IPS-18c (cell line): ENCODE measurements at regions not wholly inside any gene's neighbourhood (a gene's known extent, or its start where the extent isn't known, plus 50 kb on each side); places are given as distances from the start of the nearest gene placed in this dataset.
"Not testable (repeated sequence)": the region's sequence is repeated elsewhere in the genome, so short reads cannot be mapped to it uniquely, and the experiment has no call there.

Experiments used
- H3K4me3 ChIP-seq: 2 replicates; pipeline ENCODE4 v1.7.0; 2013; ENCODE audit warnings: low read depth, mild to moderate bottlenecking, low read length, moderate library complexity; ENCODE audit not compliant: insufficient read depth
- H3K9me3 ChIP-seq: one replicate; pipeline ENCODE4 v1.6.1; 2013; ENCODE audit warnings: mild to moderate bottlenecking, low read length, moderate library complexity; ENCODE audit not compliant: control insufficient read depth, insufficient read depth

DNA sequence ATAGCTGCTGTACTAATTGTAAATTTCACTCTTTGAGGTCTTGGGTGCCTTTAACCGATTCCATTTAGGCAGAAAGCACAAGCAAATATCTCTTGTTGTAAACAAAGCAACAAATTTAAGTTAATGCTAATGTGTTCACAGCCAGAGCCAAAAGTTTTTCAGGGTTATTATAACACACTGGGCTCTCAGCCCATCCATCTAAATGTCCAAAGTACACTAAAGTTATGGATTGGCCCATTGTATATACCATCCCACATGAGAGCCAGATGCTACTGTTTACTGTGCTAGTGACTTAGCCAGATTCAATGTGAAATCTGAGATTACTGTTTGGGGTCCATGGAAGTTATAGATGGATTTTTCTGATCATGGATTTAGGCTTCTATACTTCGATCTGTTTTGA is 186.7 kb downstream of the LARP7 start:
- Histone ChIP-seq H3K9me3 (peaks cover 2% of the 10 kb centered on the region), H3K4me3 (no peak overlapping the region)

DNA sequence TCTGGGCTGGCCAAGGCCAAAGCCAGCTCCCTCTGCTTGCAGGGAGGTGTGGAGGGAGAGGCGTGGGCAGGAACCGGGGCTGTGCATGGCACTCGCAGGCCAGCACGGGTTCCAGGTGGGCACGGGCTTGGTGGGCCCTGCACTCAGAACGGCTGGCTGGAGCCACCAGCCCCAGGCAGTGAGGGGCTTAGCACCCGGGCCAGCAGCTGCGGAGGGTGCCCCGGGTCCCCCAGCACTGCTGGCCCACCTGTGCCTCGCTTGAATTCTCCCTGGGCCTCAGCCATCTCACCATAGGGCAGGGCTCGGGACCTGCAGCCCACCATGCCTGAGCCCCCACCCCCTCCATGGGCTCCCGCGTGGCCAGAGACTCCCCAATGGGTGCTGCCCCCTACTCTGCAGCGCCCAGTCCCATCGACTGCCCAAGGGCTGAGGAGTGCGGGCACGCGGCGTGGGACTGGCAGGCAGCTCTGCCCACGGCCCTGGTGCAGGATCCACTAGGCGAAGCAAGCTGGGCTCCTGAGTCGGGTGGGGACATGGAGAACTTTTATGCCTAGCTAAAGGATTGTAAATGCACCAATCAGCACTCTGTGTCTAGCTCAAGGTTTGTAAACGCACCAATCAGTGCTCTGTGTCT is 193.9 kb downstream of the LARP7 start:
- H3K9me3 ChIP-seq: peaks cover 3% of the 10 kb centered on the region
- H3K4me3 ChIP-seq: no peak overlapping the region

GRCh38 chr4:112832493-112832892 is 195.6 kb downstream of the LARP7 start:
- Histone ChIP-seq H3K9me3 (peaks cover 3% of the 10 kb centered on the region), H3K4me3 (no peak overlapping the region)

DNA sequence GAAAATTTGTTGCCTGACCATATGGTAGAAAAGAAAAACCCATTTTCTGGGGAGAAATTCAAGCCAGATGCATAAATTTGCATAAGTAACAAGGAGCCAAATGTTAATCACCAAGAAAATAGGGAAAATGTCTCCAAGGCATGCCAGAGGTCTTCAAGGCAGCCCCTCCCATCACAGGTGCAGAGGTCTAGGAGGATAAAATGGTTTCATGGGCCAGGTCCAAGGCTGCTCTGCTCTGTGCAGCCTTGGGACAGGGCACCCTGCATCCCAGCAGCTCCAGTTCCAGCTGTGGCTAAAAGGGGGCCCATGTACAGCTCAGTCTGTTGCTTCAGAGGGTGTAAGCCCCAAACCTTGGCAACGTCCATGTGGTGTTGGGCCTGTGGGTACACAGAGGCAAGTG is 200.0 kb downstream of the LARP7 start:
- H3K9me3 ChIP-seq: no peaks in the 10 kb centered on the region
- peak overlapping the region; percentile 4; the same call in 1 of the 2 replicates for H3K4me3 ChIP-seq

DNA sequence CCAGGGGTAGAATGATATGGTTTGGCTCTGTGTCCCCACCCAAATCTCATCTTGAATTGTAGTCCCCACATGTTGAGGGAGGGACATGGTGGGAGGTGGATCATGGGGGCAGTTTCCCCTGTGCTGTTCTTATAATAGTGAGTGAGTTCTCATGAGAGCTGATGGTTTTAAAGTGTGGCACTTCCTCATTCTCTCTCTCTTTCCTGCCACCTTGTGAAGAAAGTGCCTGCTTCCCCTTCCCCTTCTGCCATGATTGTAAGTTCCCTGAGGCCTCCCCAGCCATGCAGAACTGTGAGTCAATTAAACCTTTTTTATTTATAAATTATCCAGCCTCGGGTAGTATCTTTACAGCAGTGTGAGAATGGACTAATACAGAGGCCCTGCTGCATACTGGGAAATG is 201.1 kb downstream of the LARP7 start:
- H3K9me3 ChIP-seq, H3K4me3 ChIP-seq: not testable (repeated sequence)

DNA sequence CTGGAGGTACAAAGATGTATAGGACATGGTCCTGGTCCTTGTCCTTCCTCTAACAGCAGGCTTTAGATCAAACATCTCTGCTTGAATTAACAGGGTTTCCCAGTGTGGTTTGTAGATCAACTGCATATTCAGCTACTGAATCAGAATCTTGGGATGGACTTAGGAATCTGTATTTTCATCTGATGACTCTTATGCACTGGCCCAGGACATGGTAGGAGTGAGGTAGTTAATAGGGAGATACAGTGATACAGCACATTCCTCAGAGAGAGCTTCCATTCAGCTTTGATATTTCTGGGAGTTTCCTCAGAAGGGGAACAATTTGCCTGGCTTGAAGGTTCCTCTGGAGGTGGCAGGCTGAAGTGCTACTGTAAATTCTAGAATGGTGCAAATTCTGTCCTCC is 203.1 kb downstream of the LARP7 start:
- Histone ChIP-seq H3K9me3 (no peaks in the 10 kb centered on the region), H3K4me3 (no peak overlapping the region)

- Histone ChIP-seq H3K4me3 (no peak overlapping the region), H3K9me3 (no peaks in the 10 kb centered on the region)
These were observed 203.7 kb downstream of the LARP7 start for GRCh38 chr4:112840619-112841018.

- Histone ChIP-seq H3K4me3 (no peak overlapping the region), H3K9me3 (no peaks in the 10 kb centered on the region)
These were observed 205.6 kb downstream of the LARP7 start for GRCh38 chr4:112842513-112842912.

GRCh38 chr4:112845386-112845785 is 204.1 kb upstream of the ANK2 start:
- H3K4me3 ChIP-seq: no peak overlapping the region
- no peaks in the 10 kb centered on the region for H3K9me3 ChIP-seq

DNA sequence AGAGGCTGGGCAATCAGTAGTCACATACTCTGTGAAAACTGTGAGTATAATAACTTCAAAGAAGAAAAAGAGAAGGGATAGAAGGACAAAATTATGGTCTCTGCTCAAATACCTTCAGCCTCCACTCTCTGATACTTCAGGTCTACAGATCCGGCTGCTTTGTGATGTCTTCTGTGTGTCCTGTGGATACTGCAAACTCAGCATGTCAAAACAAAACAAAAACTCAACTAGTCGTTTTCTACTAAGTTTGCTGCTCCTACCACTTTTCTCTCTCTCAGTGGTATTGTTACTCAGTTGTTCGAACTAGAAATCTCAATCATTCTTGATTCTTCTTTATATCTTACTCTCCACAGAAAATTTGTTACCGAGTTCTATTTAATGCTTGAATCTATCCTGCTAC is 202.4 kb upstream of the ANK2 start:
- Histone ChIP-seq H3K4me3 (no peak overlapping the region), H3K9me3 (no peaks in the 10 kb centered on the region)

GRCh38 chr4:112847781-112848180 is 201.7 kb upstream of the ANK2 start:
- H3K4me3 ChIP-seq: no peak overlapping the region
- no peaks in the 10 kb centered on the region for H3K9me3 ChIP-seq

DNA sequence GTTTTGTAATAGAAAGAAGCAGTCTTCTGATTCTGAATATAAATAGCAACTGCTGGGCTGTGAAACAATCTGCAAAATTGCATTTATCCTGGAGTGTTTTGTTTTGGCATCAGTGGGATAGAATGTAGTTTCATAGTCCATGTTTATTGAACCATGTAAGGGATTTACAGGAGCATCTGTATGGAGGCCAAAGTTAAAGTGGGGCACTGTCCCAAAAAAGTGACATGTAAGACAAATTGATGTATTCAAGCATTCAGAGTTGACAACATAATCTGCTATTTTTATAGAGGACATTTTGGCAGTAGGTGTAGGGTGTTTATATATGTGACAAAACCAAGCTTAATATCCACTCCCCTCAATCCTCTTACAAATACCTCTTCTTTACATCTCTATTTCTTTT is 200.5 kb upstream of the ANK2 start:
- Histone ChIP-seq H3K9me3 (no peaks in the 10 kb centered on the region), H3K4me3 (no peak overlapping the region)

- H3K9me3 ChIP-seq: no peaks in the 10 kb centered on the region
- H3K4me3 ChIP-seq: no peak overlapping the region
These were observed 196.9 kb upstream of the ANK2 start for GRCh38 chr4:112852601-112853000.

DNA sequence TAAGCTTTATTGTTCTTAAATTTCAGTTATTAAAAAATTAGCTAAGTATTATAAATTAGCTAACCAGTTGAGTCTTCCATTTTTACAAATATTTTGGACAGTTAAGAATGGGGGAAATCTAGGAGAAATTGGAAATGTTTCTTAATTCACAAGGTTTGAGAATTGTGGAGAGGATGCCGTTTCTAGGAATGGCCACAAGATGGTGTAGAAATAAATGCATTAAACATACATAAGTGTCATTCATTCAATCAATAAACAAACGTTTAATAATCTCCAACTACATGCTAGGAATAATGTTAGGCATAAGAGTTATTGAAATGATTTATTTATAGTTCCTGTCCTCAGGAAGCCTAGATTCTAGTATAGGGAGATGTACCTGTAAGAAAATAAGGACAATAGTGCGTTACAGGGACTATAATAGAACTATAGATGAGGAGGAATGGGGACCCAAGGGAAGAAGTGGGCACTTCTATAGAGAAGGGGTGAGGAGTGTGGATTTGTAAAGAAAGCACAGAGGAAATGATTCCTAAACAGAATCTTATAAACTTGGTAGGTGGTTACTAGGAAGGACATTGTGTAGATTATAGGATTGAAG is 195.7 kb upstream of the ANK2 start:
- no peak overlapping the region for H3K4me3 ChIP-seq
- no peaks in the 10 kb centered on the region for H3K9me3 ChIP-seq

DNA sequence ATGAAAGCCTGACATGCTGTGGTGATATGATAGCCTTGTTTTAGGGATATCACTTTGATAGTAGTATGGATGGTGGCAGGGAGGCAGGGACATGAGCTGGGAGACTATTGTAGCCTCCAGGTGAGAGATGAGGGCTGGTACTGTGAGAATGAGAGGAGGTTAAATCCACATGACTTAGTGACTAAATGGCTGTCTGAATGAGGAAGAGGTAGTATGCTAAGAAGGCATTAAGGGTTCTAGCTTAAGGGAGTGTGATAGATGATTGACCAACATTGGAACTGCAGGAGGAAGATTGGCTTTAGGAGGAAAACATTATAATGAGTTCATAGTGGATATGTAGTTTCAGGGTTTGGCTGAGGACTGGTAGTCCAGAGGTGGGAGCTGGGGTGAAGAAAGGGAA is 195.0 kb upstream of the ANK2 start:
- Histone ChIP-seq H3K9me3 (no peaks in the 10 kb centered on the region), H3K4me3 (no peak overlapping the region)

DNA sequence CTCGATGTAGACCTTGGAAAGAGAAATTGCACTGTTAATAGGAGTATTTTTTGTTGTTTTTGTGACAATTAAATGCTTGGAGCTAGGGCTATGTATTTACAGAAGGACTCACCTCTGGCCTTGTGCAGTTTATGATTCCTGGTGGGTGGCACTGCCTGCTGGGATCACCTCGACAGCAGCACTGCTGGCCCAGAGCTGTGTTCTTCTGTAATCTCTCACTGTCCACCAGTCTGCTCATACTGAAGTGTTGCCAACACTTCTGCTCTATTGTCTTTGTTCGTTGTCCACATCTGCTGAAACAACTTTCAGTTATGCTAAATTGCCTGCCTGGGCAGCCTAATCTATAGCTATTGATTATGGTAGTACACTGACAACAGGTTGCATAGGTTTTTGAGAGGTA is 194.4 kb upstream of the ANK2 start:
- no peak overlapping the region for H3K4me3 ChIP-seq

GRCh38 chr4:112857461-112857860 is 192.0 kb upstream of the ANK2 start:
- Histone ChIP-seq H3K4me3 (no peak overlapping the region), H3K9me3 (no peaks in the 10 kb centered on the region)

More for the DNA sequence above, 194.4 kb upstream of the ANK2 start:
- no peaks in the 10 kb centered on the region for H3K9me3 ChIP-seq

DNA sequence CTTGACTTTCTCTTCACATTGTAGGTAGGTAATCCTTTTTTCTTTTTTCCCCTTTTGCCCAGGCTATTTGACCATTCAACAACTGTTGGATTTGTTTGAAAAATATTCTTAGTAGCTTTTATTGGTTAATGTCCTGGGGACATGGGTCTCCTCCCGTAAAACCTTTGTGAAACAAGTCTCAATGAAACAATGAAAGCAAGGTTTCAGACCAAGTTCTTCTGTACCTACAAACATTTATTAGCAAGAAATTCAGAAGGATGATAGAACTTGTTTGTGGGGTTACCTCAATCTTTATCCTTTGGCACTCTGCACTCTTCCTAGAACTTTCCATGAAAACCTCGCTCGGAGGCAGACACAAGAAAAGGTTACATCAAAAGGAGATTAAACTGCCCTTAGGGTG is 190.7 kb upstream of the ANK2 start:
- no peaks in the 10 kb centered on the region for H3K9me3 ChIP-seq
- no peak overlapping the region for H3K4me3 ChIP-seq
